ENCODE measurements at regions not wholly inside any gene's neighbourhood (a gene's known extent, or its start where the extent isn't known, plus 50 kb on each side); places are given as distances from the start of the nearest gene placed in this dataset.

- TF ChIP-seq CTCF (IDR thresholded peaks at IDR 0.05; ENCODE audit: poor library complexity) (no peak), EZH2 (IDR thresholded peaks at IDR 0.05; ENCODE audit: borderline replicate concordance) (no peak), EZH2phosphoT487 (IDR thresholded peaks at IDR 0.05; ENCODE audit: low read depth, severe bottlenecking, unreplicated experiment) (no peak)
These were observed 480.2 kb upstream of the SPTLC3 start for GRCh38 chr20:12528591-12529041.

Data from hepatocyte (in vitro differentiated cells).